Natural killer cell (primary cell): ENCODE measurements at regions not wholly inside any gene's neighbourhood (a gene's known extent, or its start where the extent isn't known, plus 50 kb on each side); places are given as distances from the start of the nearest gene placed in this dataset.
"Not testable (repeated sequence)": the region's sequence is repeated elsewhere in the genome, so short reads cannot be mapped to it uniquely, and the experiment has no call there.

Source experiments
- ATAC-seq, 3 donors: fragments of 150-1000 bp in 2 of 3; fragments of 200-7000 bp in 1 of 3; cut with Tn5 transposase; 1 replicate in 1 of 3; 2 replicates in 2 of 3; pipeline ENCODE4 v1.10.0; 2021; ENCODE audit warnings: mild to moderate bottlenecking in 2 of 3, moderate library complexity in 2 of 3
- DNase-seq, 2 donors: peaks; one replicate each; pipeline versions ENCODE4 v3.0.0 to v3.0.0-alpha.2; 2013 to 2021; ENCODE audit warnings: mixed read lengths in 1 of 2
- H3K27ac ChIP-seq: one replicate; pipeline ENCODE4 v1.5.1; 2013; ENCODE audit warnings: mild to moderate bottlenecking, low read length
- H3K27me3 ChIP-seq: one replicate; pipeline ENCODE4 v1.6.1; 2013; ENCODE audit warnings: low read length; ENCODE audit not compliant: control insufficient read depth, insufficient read depth
- H3K36me3 ChIP-seq: one replicate; pipeline ENCODE4 v1.6.1; 2013; ENCODE audit warnings: low read length; ENCODE audit not compliant: control insufficient read depth, insufficient read depth
- H3K4me1 ChIP-seq: one replicate; pipeline ENCODE4 v1.6.1; 2013; ENCODE audit warnings: low read length; ENCODE audit not compliant: control insufficient read depth, insufficient read depth
- H3K4me3 ChIP-seq: one replicate; pipeline ENCODE4 v1.5.1; 2013; ENCODE audit warnings: low read length
- H3K9me3 ChIP-seq: one replicate; pipeline ENCODE4 v1.6.1; 2013; ENCODE audit warnings: low read length; ENCODE audit not compliant: control insufficient read depth, insufficient read depth
- H3K27ac Mint-ChIP-seq, 2 donors: one replicate each; pipeline ENCODE4 v1.8.0; 2022; ENCODE audit warnings: mild to moderate bottlenecking in 2 of 2, mixed read lengths in 2 of 2, moderate library complexity in 1 of 2
- H3K27me3 Mint-ChIP-seq, 2 donors: one replicate each; pipeline ENCODE4 v1.8.0; 2022; ENCODE audit warnings: low read depth in 2 of 2, mixed read lengths in 2 of 2
- H3K36me3 Mint-ChIP-seq: one replicate; pipeline ENCODE4 v1.8.0; 2022; ENCODE audit warnings: mixed read lengths
- H3K4me1 Mint-ChIP-seq, 2 donors: one replicate each; pipeline ENCODE4 v1.8.0; 2022; ENCODE audit warnings: mixed read lengths in 2 of 2
- H3K4me3 Mint-ChIP-seq: one replicate; pipeline ENCODE4 v1.8.0; 2022; ENCODE audit warnings: mild to moderate bottlenecking, moderate library complexity, mixed read lengths
- H3K9me3 Mint-ChIP-seq, 2 donors: one replicate each; pipeline ENCODE4 v1.8.0; 2022; ENCODE audit warnings: mixed read lengths in 2 of 2
- CTCF ChIP-seq: fragments of 200-600 bp; IDR thresholded peaks from one replicate; pipeline ENCODE4 v1.8.0; 2022; ENCODE audit warnings: antibody characterized with exemption
- WGBS: methylation state at CpG from one replicate; pipeline ENCODE4 v1.1.7; 2013; ENCODE audit warnings: missing lambda C conversion rate; ENCODE audit not compliant: insufficient coverage; 5-methylcytosine and 5-hydroxymethylcytosine counted together
- intact Hi-C: fragments of 100-400 bp; cut with micrococcal nuclease; formaldehyde crosslinking; loops from one replicate; pipeline ENCODE4 v1.14.2; 2022

- peaks cover 14 to 17% of the 10 kb centered on the region in 2 donors for H3K9me3 Mint-ChIP-seq
- H3K27me3 ChIP-seq: no peaks in the 10 kb centered on the region
- H3K27ac ChIP-seq: no peak overlapping the region
- H3K27ac Mint-ChIP-seq: no peak overlapping the region
- TF ChIP-seq CTCF: no peak
- 75% methylated on average over 1 of the region's 2 CpGs for WGBS
- H3K4me3 ChIP-seq: no peak overlapping the region
- no peaks in the 10 kb centered on the region for H3K36me3 Mint-ChIP-seq
- no peaks in the 10 kb centered on the region for H3K4me1 ChIP-seq
- DNase-seq (no peak), ATAC-seq (no peak)
- peaks cover 3% of the 10 kb centered on the region for H3K9me3 ChIP-seq
- H3K27me3 Mint-ChIP-seq: no peaks in the 10 kb centered on the region
- intact Hi-C loops: no loop called here
- no peaks in the 10 kb centered on the region for H3K36me3 ChIP-seq
- H3K4me1 Mint-ChIP-seq: no peaks in the 10 kb centered on the region
- no peak overlapping the region for H3K4me3 Mint-ChIP-seq
These were observed 97.3 kb downstream of the C11orf87 start for GRCh38 chr11:109519253-109519652.

- H3K27ac Mint-ChIP-seq: no peak overlapping the region
- TF ChIP-seq CTCF: no peak
- H3K9me3 Mint-ChIP-seq: peaks cover 9 to 13% of the 10 kb centered on the region in 2 donors
- no CpG with 5 or more reads among the region's 1 CpG for WGBS
- Histone ChIP-seq H3K4me1 (no peaks in the 10 kb centered on the region), H3K27me3 (no peaks in the 10 kb centered on the region), H3K4me3 (no peak overlapping the region), H3K27ac (no peak overlapping the region), H3K9me3 (peaks cover 3% of the 10 kb centered on the region), H3K36me3 (no peaks in the 10 kb centered on the region)
- intact Hi-C loops: no loop called here
- H3K27me3 Mint-ChIP-seq: no peaks in the 10 kb centered on the region
- no peak for DNase-seq
- H3K4me3 Mint-ChIP-seq: no peak overlapping the region
- H3K4me1 Mint-ChIP-seq: no peaks in the 10 kb centered on the region
- no peaks in the 10 kb centered on the region for H3K36me3 Mint-ChIP-seq
- ATAC-seq: no peak
These were observed 99.6 kb downstream of the C11orf87 start for GRCh38 chr11:109521571-109522086.

GRCh38 chr11:109522116-109522755 lies 100.2 kb downstream of the C11orf87 start:
- H3K4me3 ChIP-seq: no peak overlapping the region
- Mint-ChIP-seq H3K27me3 (no peaks in the 10 kb centered on the region), H3K9me3 (peaks cover 8 to 9% of the 10 kb centered on the region in 2 donors), H3K27ac (no peak overlapping the region), H3K4me3 (no peak overlapping the region), H3K36me3 (no peaks in the 10 kb centered on the region), H3K4me1 (no peaks in the 10 kb centered on the region)
- no peaks in the 10 kb centered on the region for H3K36me3 ChIP-seq
- H3K27ac ChIP-seq: no peak overlapping the region
- DNase-seq (no peak), ATAC-seq (no peak)
- 87% methylated on average over 2 of the region's 2 CpGs for WGBS
- TF ChIP-seq CTCF: no peak
- peaks cover 3% of the 10 kb centered on the region for H3K9me3 ChIP-seq
- no peaks in the 10 kb centered on the region for H3K4me1 ChIP-seq
- H3K27me3 ChIP-seq: no peaks in the 10 kb centered on the region
- intact Hi-C loops: no loop called here

GRCh38 chr11:109525636-109526035 lies 103.6 kb downstream of the C11orf87 start:
- H3K27ac Mint-ChIP-seq, H3K4me1 ChIP-seq, H3K27me3 Mint-ChIP-seq, ATAC-seq, H3K9me3 Mint-ChIP-seq, DNase-seq, H3K9me3 ChIP-seq, H3K36me3 Mint-ChIP-seq, H3K4me3 Mint-ChIP-seq, H3K4me3 ChIP-seq, intact Hi-C loops, H3K27ac ChIP-seq, H3K36me3 ChIP-seq, H3K27me3 ChIP-seq, H3K4me1 Mint-ChIP-seq: not testable (repeated sequence)
- WGBS: 93% methylated on average over 7 of the region's 7 CpGs
